LNCaP clone FGC (cell line): ENCODE measurements at regions not wholly inside any gene's neighbourhood (a gene's known extent, or its start where the extent isn't known, plus 50 kb on each side); places are given as distances from the start of the nearest gene placed in this dataset.

Experiments
- DNase-seq: peaks from one replicate; pipeline ENCODE4 v3.0.0-alpha.2; 2011; ENCODE audit warnings: low read depth
- H3K4me3 ChIP-seq: 2 replicates; pipeline ENCODE4 v1.5.1; 2011; ENCODE audit warnings: mild to moderate bottlenecking, low read depth, low read length, control low read depth
- CTCF ChIP-seq: IDR thresholded peaks from 2 replicates; pipeline ENCODE4 v1.5.1; 2012; ENCODE audit warnings: mild to moderate bottlenecking; ENCODE audit not compliant: control insufficient read depth, insufficient read depth; ENCODE audit errors: extremely low read depth

DNA sequence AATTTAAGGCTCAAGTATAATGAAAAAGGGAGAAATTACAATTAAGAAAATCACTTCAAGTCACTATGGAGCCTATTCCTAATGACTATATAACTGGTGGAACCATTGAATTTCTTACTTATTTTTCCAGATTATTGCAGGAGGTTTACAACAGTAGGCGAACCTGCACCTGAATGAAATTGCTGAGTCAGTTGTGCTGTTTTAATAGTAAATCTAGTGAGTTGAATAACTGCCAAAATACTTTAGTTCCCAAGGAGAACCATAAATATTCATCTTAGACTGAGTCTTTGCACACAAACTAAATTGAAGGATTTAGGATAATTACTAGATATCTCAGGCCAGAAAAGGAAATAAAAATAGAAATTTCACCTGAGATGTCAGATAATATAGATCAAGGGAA lies 1052.8 kb downstream of the NAALADL2 start:
- no peak for TF ChIP-seq CTCF
- no peak for DNase-seq
- no peak overlapping the region for H3K4me3 ChIP-seq

DNA sequence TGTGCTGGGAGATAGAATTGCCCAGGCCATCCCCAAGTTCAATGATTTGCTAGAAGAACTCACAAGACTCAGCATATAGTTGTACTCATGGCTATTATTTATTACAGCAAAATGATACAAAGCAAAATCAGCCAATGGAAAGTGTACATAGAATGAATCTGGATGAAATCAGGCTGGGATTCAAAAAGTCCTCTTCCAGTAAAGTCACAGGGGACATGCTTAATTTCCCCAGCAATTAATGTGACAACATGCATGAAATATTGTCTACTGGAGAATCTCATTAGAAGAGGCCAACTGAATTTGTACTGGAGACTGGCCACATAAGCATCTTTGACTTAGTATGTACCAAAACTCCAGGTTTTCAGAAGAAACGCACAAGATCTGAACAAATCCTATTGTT lies 1043.1 kb downstream of the NAALADL2 start:
- DNase-seq = no peak
- H3K4me3 ChIP-seq = no peak overlapping the region
- TF ChIP-seq CTCF = no peak

DNA sequence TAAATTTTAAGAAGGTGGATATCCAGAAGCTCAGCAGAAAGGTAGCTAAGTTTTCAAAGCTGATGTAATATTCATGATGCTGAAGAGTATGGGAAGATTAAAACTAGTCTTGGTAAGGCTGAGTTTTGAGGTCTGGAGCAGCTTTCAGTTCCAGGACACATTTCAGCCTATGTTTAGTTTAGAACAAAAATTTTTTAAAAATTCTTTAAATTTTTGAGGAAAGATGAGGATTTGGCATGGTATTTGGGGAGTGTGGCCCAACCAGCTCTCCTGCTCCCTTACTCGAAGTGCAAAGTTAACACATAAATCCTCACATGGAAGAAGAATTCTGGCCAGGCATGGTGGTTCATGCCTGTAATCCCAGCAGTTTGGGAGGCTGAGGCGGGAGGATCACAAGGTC lies 1039.1 kb downstream of the NAALADL2 start:
- no peak for TF ChIP-seq CTCF
- H3K4me3 ChIP-seq = no peak overlapping the region
- DNase-seq = no peak

DNA sequence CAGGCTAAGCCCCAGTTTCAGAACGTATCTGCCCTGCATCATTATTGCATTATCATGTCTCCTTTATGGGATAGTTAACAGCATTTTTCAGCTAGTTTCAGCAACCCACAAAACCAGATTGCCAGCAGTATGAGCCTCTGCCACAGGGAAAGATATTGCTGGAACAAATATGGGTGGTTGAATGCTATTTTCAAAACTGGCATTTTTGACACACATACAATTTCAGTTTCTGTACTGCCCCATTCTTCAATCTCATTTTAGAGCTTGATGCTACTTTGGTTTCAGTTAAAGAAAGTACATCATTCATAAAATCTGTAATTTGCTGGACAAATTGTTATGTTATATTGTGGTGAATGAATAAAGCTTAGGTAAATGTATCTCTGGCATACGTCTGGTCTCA lies 1037.5 kb downstream of the NAALADL2 start:
- DNase-seq = no peak
- H3K4me3 ChIP-seq = no peak overlapping the region
- no peak for TF ChIP-seq CTCF

- no peak overlapping the region for H3K4me3 ChIP-seq
- TF ChIP-seq CTCF = no peak
- DNase-seq = no peak
These were observed 1036.6 kb downstream of the NAALADL2 start for GRCh38 chr3:175895731-175896130.

- DNase-seq = no peak
- H3K4me3 ChIP-seq = no peak overlapping the region
- TF ChIP-seq CTCF = no peak
These were observed 1034.4 kb downstream of the NAALADL2 start for GRCh38 chr3:175893566-175893965.

DNA sequence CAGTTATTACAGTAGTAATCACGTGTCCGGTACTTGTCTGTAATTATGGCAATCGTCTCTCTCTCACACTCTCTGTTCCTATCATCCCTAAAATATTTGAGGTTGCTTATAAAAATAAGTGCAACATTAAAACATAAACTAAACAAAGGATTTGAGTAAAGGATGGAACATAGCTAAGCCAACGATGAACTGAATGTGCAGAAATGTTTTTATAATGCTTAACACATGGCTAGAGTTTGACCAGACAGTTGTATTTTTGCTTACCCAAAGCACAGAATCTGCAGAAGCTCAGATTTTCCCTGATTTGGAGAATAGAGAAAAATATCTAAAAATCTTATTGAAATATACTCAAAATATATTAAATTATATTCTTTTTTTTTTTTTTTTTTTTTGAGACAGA lies 1030.9 kb downstream of the NAALADL2 start:
- no peak overlapping the region for H3K4me3 ChIP-seq
- no peak for TF ChIP-seq CTCF
- no peak for DNase-seq
